Hepatocyte (in vitro differentiated cells): ENCODE measurements at regions not wholly inside any gene's neighbourhood (a gene's known extent, or its start where the extent isn't known, plus 50 kb on each side); places are given as distances from the start of the nearest gene placed in this dataset.

Experiments
- DNase-seq: peaks from one replicate; pipeline ENCODE4 v3.0.0-alpha.2; 2016; ENCODE audit warnings: low spot score
- H2AFZ ChIP-seq: fragments of 200-600 bp; sonication (generic); 2 replicates; pipeline ENCODE4 v1.6.0; 2016; ENCODE audit warnings: antibody characterized with exemption, mild to moderate bottlenecking
- H3K27ac ChIP-seq: fragments of 200-600 bp; sonication (generic); 2 replicates; pipeline ENCODE4 v1.5.1; 2016; ENCODE audit warnings: mild to moderate bottlenecking
- H3K27me3 ChIP-seq: fragments of 200-600 bp; sonication (generic); 2 replicates; pipeline ENCODE4 v1.6.1; 2016
- H3K36me3 ChIP-seq: fragments of 200-600 bp; sonication (generic); replicated peaks from 2 replicates; pipeline ENCODE4 v1.5.1; 2016; ENCODE audit warnings: low read depth; ENCODE audit not compliant: insufficient read depth
- H3K4me1 ChIP-seq: fragments of 200-600 bp; sonication (generic); 2 replicates; pipeline ENCODE4 v1.5.1; 2016; ENCODE audit warnings: mild to moderate bottlenecking, moderate library complexity; ENCODE audit not compliant: insufficient read depth
- H3K4me2 ChIP-seq: fragments of 200-600 bp; sonication (generic); 2 replicates; pipeline ENCODE4 v1.6.0; 2016
- H3K4me3 ChIP-seq: fragments of 200-600 bp; sonication (generic); 2 replicates; pipeline ENCODE4 v1.5.1; 2016; ENCODE audit warnings: mild to moderate bottlenecking
- H3K79me2 ChIP-seq: fragments of 200-600 bp; sonication (generic); 2 replicates; pipeline ENCODE4 v1.6.0; 2017; ENCODE audit warnings: mild to moderate bottlenecking
- H3K9me2 ChIP-seq: fragments of 200-600 bp; sonication (generic); replicated peaks from 2 replicates; pipeline ENCODE4 v1.6.0; 2017; ENCODE audit warnings: mild to moderate bottlenecking; ENCODE audit not compliant: insufficient read depth
- H3K9me3 ChIP-seq: fragments of 200-600 bp; sonication (generic); 2 replicates; pipeline ENCODE4 v1.5.1; 2016; ENCODE audit warnings: low read depth, mild to moderate bottlenecking
- H4K20me1 ChIP-seq: fragments of 200-600 bp; sonication (generic); 2 replicates; pipeline ENCODE4 v1.6.0; 2016; ENCODE audit warnings: mild to moderate bottlenecking; ENCODE audit not compliant: insufficient read depth, poor library complexity, severe bottlenecking
- CTCF ChIP-seq: fragments of 200-600 bp; sonication (generic); IDR thresholded peaks from 2 replicates; pipeline ENCODE4 v1.5.1; 2016; ENCODE audit warnings: antibody characterized with exemption, mild to moderate bottlenecking; ENCODE audit not compliant: poor library complexity
- EZH2 ChIP-seq: fragments of 200-600 bp; sonication (generic); IDR thresholded peaks from 2 replicates; pipeline ENCODE4 v1.6.1; 2016; ENCODE audit warnings: antibody characterized with exemption, mild to moderate bottlenecking, borderline replicate concordance
- EZH2phosphoT487 ChIP-seq: fragments of 200-600 bp; sonication (generic); IDR thresholded peaks from one replicate; pipeline ENCODE4 v1.6.1; 2018; ENCODE audit warnings: antibody characterized with exemption, mild to moderate bottlenecking, low read depth, moderate library complexity; ENCODE audit not compliant: unreplicated experiment, severe bottlenecking
- WGBS: methylation state at CpG from one replicate; pipeline ENCODE4 v1.1.6; 2016; ENCODE audit warnings: low lambda C conversion rate; ENCODE audit errors: missing lambda C conversion rate; 5-methylcytosine and 5-hydroxymethylcytosine counted together

DNA sequence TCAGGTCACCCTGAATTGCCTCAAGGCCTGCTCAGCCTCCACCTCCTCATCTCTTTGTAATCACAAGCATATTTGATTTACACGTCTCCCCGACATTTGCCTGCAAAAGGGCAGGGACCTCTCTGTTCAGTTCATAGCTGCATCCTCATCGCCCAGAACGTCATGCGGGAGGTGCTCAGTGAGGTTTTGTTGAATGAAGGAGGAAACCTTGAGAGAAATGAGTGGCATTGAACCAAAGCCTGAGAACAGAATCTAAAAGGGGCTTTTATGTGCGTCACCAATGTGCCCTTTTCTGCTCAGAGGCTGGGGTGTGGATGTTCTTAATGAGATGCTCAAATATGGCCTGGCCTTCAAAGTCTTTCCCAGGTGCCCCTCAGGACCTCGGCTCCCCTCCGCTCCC lies 50.0 kb upstream of the LHX5 start:
- Histone ChIP-seq H3K36me3 (no peaks in the 10 kb centered on the region), H2AFZ (no peak overlapping the region), H3K4me1 (no peaks in the 10 kb centered on the region), H3K4me2 (no peak overlapping the region), H4K20me1 (no peaks in the 10 kb centered on the region), H3K9me3 (no peaks in the 10 kb centered on the region), H3K27me3 (peaks cover 57% of the 10 kb centered on the region), H3K4me3 (no peak overlapping the region), H3K79me2 (no peaks in the 10 kb centered on the region), H3K9me2 (no peaks in the 10 kb centered on the region), H3K27ac (no peak overlapping the region)
- no peak for TF ChIP-seq CTCF
- TF ChIP-seq EZH2 = no peak
- no peak for TF ChIP-seq EZH2phosphoT487
- 83% methylated on average over 8 of the region's 8 CpGs for WGBS
- DNase-seq = no peak
